Osteoblast (primary cell): ENCODE measurements at regions not wholly inside any gene's neighbourhood (a gene's known extent, or its start where the extent isn't known, plus 50 kb on each side); places are given as distances from the start of the nearest gene placed in this dataset.
"Not testable (repeated sequence)": the region's sequence is repeated elsewhere in the genome, so short reads cannot be mapped to it uniquely, and the experiment has no call there.

ENCODE experiments used
- DNase-seq: peaks from one replicate; pipeline ENCODE4 v3.0.0; 2011; ENCODE audit warnings: low spot score, mixed read lengths; ENCODE audit not compliant: insufficient read length; ENCODE audit errors: missing footprints
- H2AFZ ChIP-seq: 2 replicates; pipeline ENCODE4 v1.6.0; 2011; ENCODE audit warnings: mild to moderate bottlenecking, low read length
- H3K27ac ChIP-seq: 2 replicates; pipeline ENCODE4 v1.5.1; 2011; ENCODE audit warnings: mild to moderate bottlenecking, low read depth, low read length, moderate library complexity
- H3K27me3 ChIP-seq: 2 replicates; pipeline ENCODE4 v1.6.0; 2012; ENCODE audit warnings: mild to moderate bottlenecking, control low read depth, inconsistent platforms, low read length, moderate library complexity; ENCODE audit not compliant: insufficient read depth
- H3K36me3 ChIP-seq: 2 replicates; pipeline ENCODE4 v1.5.1; 2011; ENCODE audit warnings: mild to moderate bottlenecking, low read length, control low read depth, moderate library complexity; ENCODE audit not compliant: insufficient read depth
- H3K4me1 ChIP-seq: 2 replicates; pipeline ENCODE4 v1.5.1; 2011; ENCODE audit warnings: mild to moderate bottlenecking, low read length, control low read depth, moderate library complexity; ENCODE audit not compliant: insufficient read depth
- H3K4me2 ChIP-seq: 2 replicates; pipeline ENCODE4 v1.6.0; 2011; ENCODE audit warnings: mild to moderate bottlenecking, low read length; ENCODE audit not compliant: insufficient read depth
- H3K4me3 ChIP-seq: fragments of 200-600 bp; sonication (generic); 3 replicates; pipeline ENCODE4 v1.5.1; 2012; ENCODE audit warnings: mild to moderate bottlenecking, low read length, inconsistent platforms; ENCODE audit not compliant: insufficient read depth
- H3K79me2 ChIP-seq: 2 replicates; pipeline ENCODE4 v1.6.0; 2012; ENCODE audit warnings: mild to moderate bottlenecking, low read length, control low read depth, inconsistent platforms; ENCODE audit not compliant: insufficient read depth
- H3K9me3 ChIP-seq: 2 replicates; pipeline ENCODE4 v1.5.1; 2011; ENCODE audit warnings: low read depth, low read length, control low read depth
- H4K20me1 ChIP-seq: 2 replicates; pipeline ENCODE4 v1.6.0; 2012; ENCODE audit warnings: mild to moderate bottlenecking, low read length, control low read depth; ENCODE audit not compliant: insufficient read depth
- TF ChIP-seq, protein P1 (sequence below): IDR thresholded peaks from 2 replicates; pipeline ENCODE4 v1.5.1; 2011; ENCODE audit warnings: mild to moderate bottlenecking, low read depth, low read length, moderate library complexity; ENCODE audit errors: extremely low read depth

DNA sequence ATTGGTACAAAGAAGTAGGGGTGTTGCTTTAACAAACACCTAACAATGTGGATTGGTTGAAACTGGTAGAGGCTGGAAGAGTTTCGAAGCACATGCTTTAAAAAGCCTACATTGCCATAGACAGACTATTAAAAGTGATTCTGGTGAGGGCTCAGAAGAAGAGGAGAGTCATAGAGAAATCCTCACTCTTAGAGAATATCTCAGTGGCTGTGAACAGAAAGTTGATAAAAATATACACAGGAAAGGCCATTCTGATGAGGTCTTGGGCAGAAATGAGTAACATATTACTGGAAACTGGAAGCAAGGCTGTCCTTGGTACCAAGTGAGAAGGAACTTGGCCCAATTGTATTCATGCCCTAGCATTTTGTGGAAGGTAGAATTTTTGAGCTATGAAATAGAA, 173.7 kb upstream of the CRBN start:
- no peaks in the 10 kb centered on the region for H3K4me1 ChIP-seq
- H3K4me2 ChIP-seq = no peak overlapping the region
- H4K20me1 ChIP-seq = no peaks in the 10 kb centered on the region
- H3K27ac ChIP-seq = no peak overlapping the region
- H3K36me3 ChIP-seq = no peaks in the 10 kb centered on the region
- no peaks in the 10 kb centered on the region for H3K79me2 ChIP-seq
- TF ChIP-seq, protein P1, sequence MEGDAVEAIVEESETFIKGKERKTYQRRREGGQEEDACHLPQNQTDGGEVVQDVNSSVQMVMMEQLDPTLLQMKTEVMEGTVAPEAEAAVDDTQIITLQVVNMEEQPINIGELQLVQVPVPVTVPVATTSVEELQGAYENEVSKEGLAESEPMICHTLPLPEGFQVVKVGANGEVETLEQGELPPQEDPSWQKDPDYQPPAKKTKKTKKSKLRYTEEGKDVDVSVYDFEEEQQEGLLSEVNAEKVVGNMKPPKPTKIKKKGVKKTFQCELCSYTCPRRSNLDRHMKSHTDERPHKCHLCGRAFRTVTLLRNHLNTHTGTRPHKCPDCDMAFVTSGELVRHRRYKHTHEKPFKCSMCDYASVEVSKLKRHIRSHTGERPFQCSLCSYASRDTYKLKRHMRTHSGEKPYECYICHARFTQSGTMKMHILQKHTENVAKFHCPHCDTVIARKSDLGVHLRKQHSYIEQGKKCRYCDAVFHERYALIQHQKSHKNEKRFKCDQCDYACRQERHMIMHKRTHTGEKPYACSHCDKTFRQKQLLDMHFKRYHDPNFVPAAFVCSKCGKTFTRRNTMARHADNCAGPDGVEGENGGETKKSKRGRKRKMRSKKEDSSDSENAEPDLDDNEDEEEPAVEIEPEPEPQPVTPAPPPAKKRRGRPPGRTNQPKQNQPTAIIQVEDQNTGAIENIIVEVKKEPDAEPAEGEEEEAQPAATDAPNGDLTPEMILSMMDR = no peak
- no peaks in the 10 kb centered on the region for H3K9me3 ChIP-seq
- H2AFZ ChIP-seq = no peak overlapping the region
- peak; percentile 5 for DNase-seq
- no peak overlapping the region for H3K4me3 ChIP-seq
- H3K27me3 ChIP-seq = no peaks in the 10 kb centered on the region

DNA sequence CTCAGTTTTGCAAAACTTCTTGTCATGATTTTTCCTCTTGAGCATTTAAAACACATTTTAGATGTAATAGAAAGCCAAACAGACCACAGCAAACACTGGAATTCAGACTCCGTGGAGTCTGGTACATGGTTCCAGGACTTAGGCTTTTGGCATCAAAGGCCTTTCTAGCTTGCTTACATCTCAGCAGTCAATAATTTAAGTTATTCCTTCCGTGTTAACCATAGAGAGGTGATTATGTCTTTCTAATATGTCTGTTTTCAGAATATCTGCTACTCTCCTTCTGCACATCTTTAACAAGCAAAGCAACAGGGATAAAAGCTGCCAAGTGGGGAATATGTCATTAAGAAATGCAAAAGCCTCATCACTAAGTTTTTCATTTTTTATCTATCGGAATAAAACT, 171.7 kb upstream of the CRBN start:
- Histone ChIP-seq H3K4me2 (no peak overlapping the region), H3K9me3 (no peaks in the 10 kb centered on the region), H3K79me2 (no peaks in the 10 kb centered on the region), H2AFZ (no peak overlapping the region), H4K20me1 (no peaks in the 10 kb centered on the region), H3K4me1 (no peaks in the 10 kb centered on the region), H3K27ac (no peak overlapping the region), H3K27me3 (no peaks in the 10 kb centered on the region), H3K4me3 (no peak overlapping the region), H3K36me3 (no peaks in the 10 kb centered on the region)
- no peak for DNase-seq
- TF ChIP-seq, protein P1 = no peak

DNA sequence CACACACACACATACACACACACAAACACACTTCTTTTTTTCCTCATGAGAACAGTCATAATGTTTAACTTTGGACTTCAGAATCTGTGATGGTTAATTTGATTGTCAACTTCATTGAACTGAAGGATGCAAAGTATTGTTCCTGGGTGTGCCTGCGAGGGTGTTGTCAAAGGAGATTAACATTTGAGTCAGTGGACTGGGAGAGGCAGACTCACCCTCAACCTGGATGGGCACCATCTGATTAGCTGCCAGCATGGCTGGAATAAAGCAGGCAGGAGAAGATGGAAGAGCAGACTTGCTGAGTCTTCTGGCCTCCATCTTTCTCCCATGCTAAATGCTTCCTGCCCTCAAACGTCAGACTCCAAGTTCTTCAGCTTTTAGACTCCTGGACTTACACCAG, 167.6 kb upstream of the CRBN start:
- not testable (repeated sequence) for H3K79me2 ChIP-seq

DNA sequence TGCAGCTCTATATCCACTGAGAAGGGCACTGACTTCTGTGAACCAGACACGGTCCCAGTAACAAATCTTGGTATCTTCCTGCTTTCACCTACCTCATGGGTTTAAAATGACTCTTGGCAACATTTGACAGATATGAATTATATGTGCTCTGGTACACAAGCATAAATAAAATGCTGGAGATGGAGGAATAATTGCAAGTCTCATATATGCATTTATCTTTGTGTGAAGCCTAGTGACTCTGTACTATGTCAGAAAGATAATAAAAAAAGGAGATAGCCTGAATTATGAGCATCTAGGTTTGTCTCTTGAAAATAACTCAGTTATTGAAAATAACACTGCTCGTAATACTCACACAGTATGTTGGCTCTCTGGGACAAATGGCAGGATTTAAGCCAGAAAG, 167.1 kb upstream of the CRBN start:
- no peaks in the 10 kb centered on the region for H3K79me2 ChIP-seq
- no peaks in the 10 kb centered on the region for H3K36me3 ChIP-seq
- no peak for DNase-seq
- H3K4me3 ChIP-seq = no peak overlapping the region
- H2AFZ ChIP-seq = no peak overlapping the region
- no peak overlapping the region for H3K27ac ChIP-seq
- no peaks in the 10 kb centered on the region for H4K20me1 ChIP-seq
- no peaks in the 10 kb centered on the region for H3K27me3 ChIP-seq
- TF ChIP-seq, protein P1 = no peak
- H3K9me3 ChIP-seq = peaks cover 2% of the 10 kb centered on the region
- no peak overlapping the region for H3K4me2 ChIP-seq
- H3K4me1 ChIP-seq = no peaks in the 10 kb centered on the region

More for the DNA sequence above, 167.6 kb upstream of the CRBN start:
- H4K20me1 ChIP-seq, H3K27me3 ChIP-seq, H2AFZ ChIP-seq, H3K36me3 ChIP-seq, H3K27ac ChIP-seq, H3K4me2 ChIP-seq, H3K4me1 ChIP-seq, H3K9me3 ChIP-seq, DNase-seq, H3K4me3 ChIP-seq: not testable (repeated sequence)
